ENCODE measurements at regions not wholly inside any gene's neighbourhood (a gene's known extent, or its start where the extent isn't known, plus 50 kb on each side); places are given as distances from the start of the nearest gene placed in this dataset.

- no peak for TF ChIP-seq HNF4A (CRISPR knock-in tag; IDR thresholded peaks at IDR 0.05)
- TF ChIP-seq GABPA (IDR thresholded peaks at IDR 0.05; ENCODE audit: low read depth, low read length): no peak
- no peak for TF ChIP-seq GABPA (CRISPR knock-in tag; IDR thresholded peaks at IDR 0.05; ENCODE audit: low read depth)
These were observed 297.5 kb upstream of the RASGRP1 start for GRCh38 chr15:38862099-38862498.
